ENCODE measurements at regions not wholly inside any gene's neighbourhood (a gene's known extent, or its start where the extent isn't known, plus 50 kb on each side); places are given as distances from the start of the nearest gene placed in this dataset.

DNA sequence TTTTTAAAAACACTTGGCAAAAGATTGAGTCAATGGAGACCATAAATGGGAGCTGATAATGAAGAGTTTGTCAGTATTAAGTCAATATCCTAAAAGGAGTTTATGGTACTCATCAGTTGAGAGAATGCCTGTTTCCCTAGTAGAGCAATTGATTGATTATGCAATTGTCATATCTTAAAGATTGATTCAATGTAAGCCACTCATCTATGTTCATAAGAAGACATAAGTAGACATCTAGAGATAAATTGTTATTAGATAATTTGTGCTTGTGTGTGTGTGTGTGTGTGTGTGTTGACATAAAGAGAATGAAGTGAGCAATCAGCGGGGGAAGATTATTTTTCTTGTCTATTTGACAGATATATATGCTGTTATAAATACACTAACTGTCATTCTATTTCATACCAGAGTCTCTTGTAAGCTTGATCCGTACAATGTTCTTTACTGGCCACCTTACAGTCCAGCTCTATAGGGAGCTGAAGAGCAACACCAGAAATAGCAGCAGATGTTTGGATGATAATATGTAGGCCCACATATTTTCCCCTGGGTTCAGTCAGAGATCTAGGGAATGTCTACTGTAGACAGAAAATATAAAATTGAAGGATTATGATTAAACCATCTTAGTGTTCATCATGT, 848.6 kb upstream of the EPHA6 start (continued):
- no peak for TF ChIP-seq ZNF274 (IDR thresholded peaks at IDR 0.05; ENCODE audit: borderline replicate concordance, extremely low read depth, low read length)
- no peak for TF ChIP-seq GABPA (IDR thresholded peaks at IDR 0.05; ENCODE audit: borderline replicate concordance, insufficient read depth, low read length)
- no peak for TF ChIP-seq TAF7 (optimal IDR thresholded peaks at IDR 0.05; ENCODE audit: borderline replicate concordance, low read depth, low read length)
- TF ChIP-seq JUN (IDR thresholded peaks at IDR 0.05; ENCODE audit: low read depth, low read length) = no peak
- TF ChIP-seq BACH1 (IDR thresholded peaks at IDR 0.05; ENCODE audit: low read length) = no peak

All from H1 (cell line).